Liver (tissue), 8 donors: ENCODE measurements at regions not wholly inside any gene's neighbourhood (a gene's known extent, or its start where the extent isn't known, plus 50 kb on each side); places are given as distances from the start of the nearest gene placed in this dataset.

ENCODE experiments used
- DNase-seq: peaks from one replicate; pipeline ENCODE4 v3.0.0-alpha.2; 2017; ENCODE audit warnings: low spot score
- H3K27ac ChIP-seq, 2 donors: one replicate each; pipeline ENCODE4 v1.7.0; 2013; ENCODE audit warnings: inconsistent platforms in 2 of 2, low read length in 2 of 2, control low read depth in 1 of 2, low read depth in 1 of 2, mild to moderate bottlenecking in 1 of 2
- H3K27me3 ChIP-seq, 4 donors: one replicate each; pipeline versions ENCODE4 v1.6.1 to v1.7.0; 2013; ENCODE audit warnings: low read length in 3 of 4, inconsistent platforms in 1 of 4, mild to moderate bottlenecking in 1 of 4, moderate library complexity in 1 of 4; ENCODE audit not compliant: control insufficient read depth in 4 of 4, insufficient read depth in 4 of 4
- H3K36me3 ChIP-seq, 4 donors: one replicate each; pipeline versions ENCODE4 v1.6.1 to v1.7.0; 2013; ENCODE audit warnings: low read length in 3 of 4, mild to moderate bottlenecking in 3 of 4, low read depth in 1 of 4, moderate library complexity in 1 of 4; ENCODE audit not compliant: control insufficient read depth in 4 of 4, insufficient read depth in 3 of 4
- H3K4me1 ChIP-seq, 4 donors: one replicate each; pipeline versions ENCODE4 v1.6.1 to v1.7.0; 2013; ENCODE audit warnings: low read length in 3 of 4, mild to moderate bottlenecking in 3 of 4, moderate library complexity in 1 of 4; ENCODE audit not compliant: control insufficient read depth in 4 of 4, insufficient read depth in 4 of 4
- H3K4me3 ChIP-seq, 3 donors: one replicate each; pipeline versions ENCODE4 v1.6.1 to v1.7.0; 2013; ENCODE audit warnings: low read length in 3 of 3, control low read depth in 1 of 3, low read depth in 1 of 3, mild to moderate bottlenecking in 1 of 3
- H3K9ac ChIP-seq, 2 donors: one replicate each; pipeline ENCODE4 v1.7.0; 2013; ENCODE audit warnings: low read length in 2 of 2, mild to moderate bottlenecking in 2 of 2, moderate library complexity in 2 of 2, control low read depth in 1 of 2, low read depth in 1 of 2
- H3K9me3 ChIP-seq, 4 donors: one replicate each; pipeline versions ENCODE4 v1.6.1 to v1.7.0; 2013; ENCODE audit warnings: low read length in 3 of 4; ENCODE audit not compliant: control insufficient read depth in 4 of 4
- EGR1 ChIP-seq, 2 donors: IDR thresholded peaks; 2 replicates each; pipeline ENCODE4 v1.6.1; 2016 to 2018; ENCODE audit warnings: antibody characterized with exemption in 2 of 2, low read depth in 2 of 2
- FOXA1 ChIP-seq: IDR thresholded peaks from 2 replicates; pipeline ENCODE4 v1.6.1; 2016; ENCODE audit warnings: antibody characterized with exemption
- FOXA2 ChIP-seq: IDR thresholded peaks from 2 replicates; pipeline ENCODE4 v1.6.1; 2016; ENCODE audit warnings: antibody characterized with exemption
- GABPA ChIP-seq, 2 donors: IDR thresholded peaks in 1 of 2; conservative IDR thresholded peaks in 1 of 2; 2 replicates each; pipeline ENCODE4 v1.6.1; 2016; ENCODE audit warnings: antibody characterized with exemption in 2 of 2, mild to moderate bottlenecking in 1 of 2, moderate library complexity in 1 of 2
- HNF4A ChIP-seq, 2 donors: conservative IDR thresholded peaks; 2 replicates each; pipeline ENCODE4 v1.6.1; 2016; ENCODE audit warnings: antibody characterized with exemption in 2 of 2, mild to moderate bottlenecking in 2 of 2
- HNF4G ChIP-seq: IDR thresholded peaks from 2 replicates; pipeline ENCODE4 v1.6.1; 2016; ENCODE audit warnings: antibody characterized with exemption
- JUND ChIP-seq, 2 donors: IDR thresholded peaks; 2 replicates each; pipeline ENCODE4 v1.6.1; 2016; ENCODE audit warnings: antibody characterized with exemption in 2 of 2
- NR2F2 ChIP-seq: IDR thresholded peaks from 2 replicates; pipeline ENCODE4 v1.6.1; 2016; ENCODE audit warnings: antibody characterized with exemption
- RAD21 ChIP-seq, 2 donors: IDR thresholded peaks; 2 replicates each; pipeline ENCODE4 v1.6.1; 2016; ENCODE audit warnings: antibody characterized with exemption in 2 of 2, mild to moderate bottlenecking in 2 of 2
- RXRA ChIP-seq, 2 donors: IDR thresholded peaks; 2 replicates each; pipeline ENCODE4 v1.6.1; 2017 to 2018; ENCODE audit warnings: antibody characterized with exemption in 2 of 2, mild to moderate bottlenecking in 1 of 2
- SP1 ChIP-seq: IDR thresholded peaks from 2 replicates; pipeline ENCODE4 v1.6.1; 2018; ENCODE audit warnings: antibody characterized with exemption, mild to moderate bottlenecking
- TAF1 ChIP-seq: conservative IDR thresholded peaks from 2 replicates; pipeline ENCODE4 v1.6.1; 2016; ENCODE audit warnings: antibody characterized with exemption, mild to moderate bottlenecking
- YY1 ChIP-seq: IDR thresholded peaks from 2 replicates; pipeline ENCODE4 v1.6.1; 2016; ENCODE audit warnings: antibody characterized with exemption, mild to moderate bottlenecking
- WGBS: extraction: QIAGEN DNeasy Blood & Tissue Kit; methylation state at CpG from one replicate; pipeline ENCODE4 v1.1.7; 2013; 5-methylcytosine and 5-hydroxymethylcytosine counted together
- TF ChIP-seq, protein P1 (sequence below): IDR thresholded peaks from 2 replicates; pipeline ENCODE4 v1.6.1; 2016; ENCODE audit warnings: antibody characterized with exemption
- TF ChIP-seq, protein P2 (sequence below): IDR thresholded peaks from 2 replicates; pipeline ENCODE4 v1.6.1; 2016; ENCODE audit warnings: antibody characterized with exemption
- TF ChIP-seq, protein P3 (sequence below): fragments of 150-350 bp; IDR thresholded peaks from 2 replicates; pipeline ENCODE4 v1.5.1; 2017; ENCODE audit warnings: improper control_type of control experiment, low read depth, low read length; ENCODE audit not compliant: missing input control
- TF ChIP-seq, protein P4 (sequence below): IDR thresholded peaks from 2 replicates; pipeline ENCODE4 v1.6.1; 2016; ENCODE audit warnings: antibody characterized with exemption
- TF ChIP-seq, protein P5 (sequence below): IDR thresholded peaks from 2 replicates; pipeline ENCODE4 v1.6.1; 2016; ENCODE audit warnings: antibody characterized with exemption, mild to moderate bottlenecking
- donor health status: healthy.
- donor health status: healthy.
- donor health status: healthy.
- donor health status: healthy.
- donor health status: healthy.

DNA sequence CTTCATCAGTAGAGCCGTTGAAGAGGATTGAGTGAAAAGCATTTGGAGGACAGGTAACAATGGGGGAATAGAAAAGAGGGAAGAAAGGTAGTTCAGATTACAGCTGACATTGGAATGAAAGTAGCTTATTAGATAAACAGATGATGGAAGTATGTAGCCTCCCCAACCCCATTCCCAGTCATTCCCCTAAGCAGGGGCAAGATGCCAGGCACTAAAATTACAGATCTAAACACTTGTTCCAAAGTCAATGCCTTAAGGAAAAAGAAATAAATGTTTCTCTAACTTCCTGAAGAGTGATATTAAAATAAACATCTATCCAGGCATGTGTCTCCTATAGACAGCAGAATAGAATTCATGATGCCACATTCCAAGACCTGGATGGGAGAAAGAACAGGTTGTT lies 350.8 kb downstream of the PDGFC start:
- no peak overlapping the region for H3K9ac ChIP-seq

More for the DNA sequence above, 350.8 kb downstream of the PDGFC start:
- no peaks in the 10 kb centered on the region for H3K4me1 ChIP-seq
- DNase-seq = no peak
- H3K9me3 ChIP-seq = no peaks in the 10 kb centered on the region
- 63% methylated on average over 1 of the region's 1 CpG for WGBS
- H3K4me3 ChIP-seq = no peak overlapping the region
- H3K36me3 ChIP-seq = no peaks in the 10 kb centered on the region
- peaks cover 0 to 3% (median 0%) of the 10 kb centered on the region in 4 donors for H3K27me3 ChIP-seq
- H3K27ac ChIP-seq = no peak overlapping the region
- TF ChIP-seq, protein P1, sequence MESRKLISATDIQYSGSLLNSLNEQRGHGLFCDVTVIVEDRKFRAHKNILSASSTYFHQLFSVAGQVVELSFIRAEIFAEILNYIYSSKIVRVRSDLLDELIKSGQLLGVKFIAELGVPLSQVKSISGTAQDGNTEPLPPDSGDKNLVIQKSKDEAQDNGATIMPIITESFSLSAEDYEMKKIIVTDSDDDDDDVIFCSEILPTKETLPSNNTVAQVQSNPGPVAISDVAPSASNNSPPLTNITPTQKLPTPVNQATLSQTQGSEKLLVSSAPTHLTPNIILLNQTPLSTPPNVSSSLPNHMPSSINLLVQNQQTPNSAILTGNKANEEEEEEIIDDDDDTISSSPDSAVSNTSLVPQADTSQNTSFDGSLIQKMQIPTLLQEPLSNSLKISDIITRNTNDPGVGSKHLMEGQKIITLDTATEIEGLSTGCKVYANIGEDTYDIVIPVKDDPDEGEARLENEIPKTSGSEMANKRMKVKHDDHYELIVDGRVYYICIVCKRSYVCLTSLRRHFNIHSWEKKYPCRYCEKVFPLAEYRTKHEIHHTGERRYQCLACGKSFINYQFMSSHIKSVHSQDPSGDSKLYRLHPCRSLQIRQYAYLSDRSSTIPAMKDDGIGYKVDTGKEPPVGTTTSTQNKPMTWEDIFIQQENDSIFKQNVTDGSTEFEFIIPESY = no peak
- no peak for TF ChIP-seq EGR1 (IDR thresholded peaks at IDR 0.05; ENCODE audit: low read depth in 2 of 2)
- TF ChIP-seq SP1 = no peak
- TF ChIP-seq NR2F2 = no peak
- TF ChIP-seq, protein P2, sequence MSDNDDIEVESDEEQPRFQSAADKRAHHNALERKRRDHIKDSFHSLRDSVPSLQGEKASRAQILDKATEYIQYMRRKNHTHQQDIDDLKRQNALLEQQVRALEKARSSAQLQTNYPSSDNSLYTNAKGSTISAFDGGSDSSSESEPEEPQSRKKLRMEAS = no peak
- no peak for TF ChIP-seq TAF1
- no peak for TF ChIP-seq HNF4G
- no peak for TF ChIP-seq RXRA (IDR thresholded peaks at IDR 0.05)
- TF ChIP-seq FOXA2 = no peak
- TF ChIP-seq GABPA (IDR thresholded peaks at IDR 0.05 in 1 of 2, conservative IDR thresholded peaks at IDR 0.05 in 1 of 2) = no peak
- TF ChIP-seq, protein P3, sequence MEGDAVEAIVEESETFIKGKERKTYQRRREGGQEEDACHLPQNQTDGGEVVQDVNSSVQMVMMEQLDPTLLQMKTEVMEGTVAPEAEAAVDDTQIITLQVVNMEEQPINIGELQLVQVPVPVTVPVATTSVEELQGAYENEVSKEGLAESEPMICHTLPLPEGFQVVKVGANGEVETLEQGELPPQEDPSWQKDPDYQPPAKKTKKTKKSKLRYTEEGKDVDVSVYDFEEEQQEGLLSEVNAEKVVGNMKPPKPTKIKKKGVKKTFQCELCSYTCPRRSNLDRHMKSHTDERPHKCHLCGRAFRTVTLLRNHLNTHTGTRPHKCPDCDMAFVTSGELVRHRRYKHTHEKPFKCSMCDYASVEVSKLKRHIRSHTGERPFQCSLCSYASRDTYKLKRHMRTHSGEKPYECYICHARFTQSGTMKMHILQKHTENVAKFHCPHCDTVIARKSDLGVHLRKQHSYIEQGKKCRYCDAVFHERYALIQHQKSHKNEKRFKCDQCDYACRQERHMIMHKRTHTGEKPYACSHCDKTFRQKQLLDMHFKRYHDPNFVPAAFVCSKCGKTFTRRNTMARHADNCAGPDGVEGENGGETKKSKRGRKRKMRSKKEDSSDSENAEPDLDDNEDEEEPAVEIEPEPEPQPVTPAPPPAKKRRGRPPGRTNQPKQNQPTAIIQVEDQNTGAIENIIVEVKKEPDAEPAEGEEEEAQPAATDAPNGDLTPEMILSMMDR = no peak
- TF ChIP-seq, protein P4, sequence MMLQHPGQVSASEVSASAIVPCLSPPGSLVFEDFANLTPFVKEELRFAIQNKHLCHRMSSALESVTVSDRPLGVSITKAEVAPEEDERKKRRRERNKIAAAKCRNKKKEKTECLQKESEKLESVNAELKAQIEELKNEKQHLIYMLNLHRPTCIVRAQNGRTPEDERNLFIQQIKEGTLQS = no peak
- no peak for TF ChIP-seq JUND (IDR thresholded peaks at IDR 0.05)
- TF ChIP-seq, protein P5, sequence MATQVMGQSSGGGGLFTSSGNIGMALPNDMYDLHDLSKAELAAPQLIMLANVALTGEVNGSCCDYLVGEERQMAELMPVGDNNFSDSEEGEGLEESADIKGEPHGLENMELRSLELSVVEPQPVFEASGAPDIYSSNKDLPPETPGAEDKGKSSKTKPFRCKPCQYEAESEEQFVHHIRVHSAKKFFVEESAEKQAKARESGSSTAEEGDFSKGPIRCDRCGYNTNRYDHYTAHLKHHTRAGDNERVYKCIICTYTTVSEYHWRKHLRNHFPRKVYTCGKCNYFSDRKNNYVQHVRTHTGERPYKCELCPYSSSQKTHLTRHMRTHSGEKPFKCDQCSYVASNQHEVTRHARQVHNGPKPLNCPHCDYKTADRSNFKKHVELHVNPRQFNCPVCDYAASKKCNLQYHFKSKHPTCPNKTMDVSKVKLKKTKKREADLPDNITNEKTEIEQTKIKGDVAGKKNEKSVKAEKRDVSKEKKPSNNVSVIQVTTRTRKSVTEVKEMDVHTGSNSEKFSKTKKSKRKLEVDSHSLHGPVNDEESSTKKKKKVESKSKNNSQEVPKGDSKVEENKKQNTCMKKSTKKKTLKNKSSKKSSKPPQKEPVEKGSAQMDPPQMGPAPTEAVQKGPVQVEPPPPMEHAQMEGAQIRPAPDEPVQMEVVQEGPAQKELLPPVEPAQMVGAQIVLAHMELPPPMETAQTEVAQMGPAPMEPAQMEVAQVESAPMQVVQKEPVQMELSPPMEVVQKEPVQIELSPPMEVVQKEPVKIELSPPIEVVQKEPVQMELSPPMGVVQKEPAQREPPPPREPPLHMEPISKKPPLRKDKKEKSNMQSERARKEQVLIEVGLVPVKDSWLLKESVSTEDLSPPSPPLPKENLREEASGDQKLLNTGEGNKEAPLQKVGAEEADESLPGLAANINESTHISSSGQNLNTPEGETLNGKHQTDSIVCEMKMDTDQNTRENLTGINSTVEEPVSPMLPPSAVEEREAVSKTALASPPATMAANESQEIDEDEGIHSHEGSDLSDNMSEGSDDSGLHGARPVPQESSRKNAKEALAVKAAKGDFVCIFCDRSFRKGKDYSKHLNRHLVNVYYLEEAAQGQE = no peak
- no peak for TF ChIP-seq FOXA1
- no peak for TF ChIP-seq RAD21 (IDR thresholded peaks at IDR 0.05)
- TF ChIP-seq HNF4A (conservative IDR thresholded peaks at IDR 0.05) = no peak
- no peak for TF ChIP-seq YY1
